K562 (cell line): ENCODE measurements at regions not wholly inside any gene's neighbourhood (a gene's known extent, or its start where the extent isn't known, plus 50 kb on each side); places are given as distances from the start of the nearest gene placed in this dataset.

Experiments used
- ATAC-seq: fragments of 200-7000 bp; cut with Tn5 transposase; 3 replicates; pipeline ENCODE4 v1.9.1; 2020; ENCODE audit warnings: moderate library complexity
- BruUV-seq: library from RNA; stranded (reverse); fragments of 400-500 nt; replicated peaks from 2 replicates; lab custom pipeline; 2021; lab: Mats Ljungman, UMichigan
- CTCF ChIA-PET: fragments of 300-600 bp; formaldehyde crosslinking; extraction: SDS; loops from one replicate; lab custom pipeline; 2021; ENCODE audit warnings: low intra/inter-chr PET ratio; lab: Yijun Ruan, JAX
- POLR2A ChIA-PET: fragments of 300-600, 350-650 bp; sonication (Branson Sonifier 250); formaldehyde crosslinking; extraction: SDS; loops from one replicate; lab custom pipeline; 2021; ENCODE audit warnings: antibody characterized with exemption, inconsistent platforms; lab: Yijun Ruan, JAX
- DNase-seq, 4 experiments: peaks; one replicate each; pipeline versions ENCODE4 v3.0.0 to v3.0.0-alpha.2; 2011 to 2018; ENCODE audit warnings: low spot score in 3 of 4, mixed read lengths in 3 of 4; ENCODE audit errors: extremely low read depth in 1 of 4
- FAIRE-seq: peaks from 2 replicates; lab custom pipeline; 2011; peaks lifted over from hg19 to GRCh38; lab: Jason Lieb, UNC
- H2AFZ ChIP-seq: 2 replicates; pipeline ENCODE4 v1.6.0; 2011; ENCODE audit warnings: low read depth, low read length, control low read depth, inconsistent platforms
- H3K27ac ChIP-seq: fragments of 200-600 bp; 3 replicates; pipeline ENCODE4 v1.8.0; 2011; ENCODE audit warnings: low read depth, mild to moderate bottlenecking, control low read depth, inconsistent platforms, low read length, moderate library complexity, mixed read lengths; ENCODE audit errors: extremely low read depth
- H3K27me3 ChIP-seq, 2 experiments: fragments of 300-600 bp in 1 of 2; 2 replicates in 1 of 2; 3 replicates in 1 of 2; pipeline versions ENCODE4 v1.6.0 to v1.8.0; 2011; ENCODE audit warnings: inconsistent platforms in 2 of 2, low read length in 2 of 2, mild to moderate bottlenecking in 1 of 2, mixed read lengths in 1 of 2, moderate library complexity in 1 of 2; ENCODE audit not compliant: control insufficient read depth in 2 of 2, insufficient read depth in 2 of 2
- H3K36me3 ChIP-seq: fragments of 300-600 bp; 3 replicates; pipeline ENCODE4 v1.8.0; 2011; ENCODE audit warnings: mild to moderate bottlenecking, low read length, inconsistent platforms; ENCODE audit not compliant: control insufficient read depth, insufficient read depth
- H3K4me1 ChIP-seq, 2 experiments: fragments of 200-600 bp in 1 of 2; replicated peaks in 1 of 2; 2 replicates in 1 of 2; 3 replicates in 1 of 2; pipeline versions ENCODE4 v1.5.1 to v1.8.0; 2011; ENCODE audit warnings: inconsistent platforms in 2 of 2, low read length in 2 of 2, mild to moderate bottlenecking in 1 of 2, mixed read lengths in 1 of 2, moderate library complexity in 1 of 2; ENCODE audit not compliant: control insufficient read depth in 2 of 2, insufficient read depth in 2 of 2
- H3K4me2 ChIP-seq: 2 replicates; pipeline ENCODE4 v1.6.1; 2011; ENCODE audit warnings: low read length, control low read depth, inconsistent platforms, mixed read lengths; ENCODE audit not compliant: insufficient read depth
- H3K4me3 ChIP-seq: fragments of 200-600 bp; sonication (generic), shearing (Covaris generic); 2 replicates; pipeline ENCODE4 v1.5.1; 2016; ENCODE audit warnings: control low read depth, inconsistent platforms
- H3K79me2 ChIP-seq: fragments of 200-600 bp; 3 replicates; pipeline ENCODE4 v1.8.0; 2011; ENCODE audit warnings: low read length, inconsistent platforms; ENCODE audit not compliant: control insufficient read depth, insufficient read depth
- H3K9ac ChIP-seq, 2 experiments: 2 replicates each; pipeline versions ENCODE4 v1.6.0 to v1.6.1; 2011; ENCODE audit warnings: low read depth in 2 of 2, low read length in 2 of 2, control low read depth in 1 of 2, inconsistent platforms in 1 of 2, mild to moderate bottlenecking in 1 of 2, mixed read lengths in 1 of 2; ENCODE audit not compliant: insufficient read depth in 1 of 2
- H3K9me1 ChIP-seq: one replicate; pipeline ENCODE4 v1.6.0; 2011; ENCODE audit warnings: inconsistent platforms, mild to moderate bottlenecking, low read length, moderate library complexity; ENCODE audit not compliant: control insufficient read depth, insufficient read depth
- H3K9me3 ChIP-seq: replicated peaks from 2 replicates; pipeline ENCODE4 v1.5.1; 2011; ENCODE audit warnings: low read depth, low read length, inconsistent platforms; ENCODE audit not compliant: control insufficient read depth, insufficient read depth
- H4K20me1 ChIP-seq: replicated peaks from 2 replicates; pipeline ENCODE4 v1.6.1; 2011; ENCODE audit warnings: low read length, inconsistent platforms, mixed read lengths; ENCODE audit not compliant: control insufficient read depth, insufficient read depth
- ATF7 ChIP-seq: fragments of 450-650 bp; IDR thresholded peaks from 2 replicates; pipeline ENCODE4 v1.7.1; 2014; ENCODE audit warnings: mild to moderate bottlenecking, moderate library complexity
- BACH1 ChIP-seq: fragments of 200-800 bp; sonication (Bioruptor generic); IDR thresholded peaks from 2 replicates; pipeline ENCODE4 v1.6.1; 2016; ENCODE audit warnings: missing genetic modification characterization, missing compliant biosample characterization
- CBFA2T2 ChIP-seq: fragments of 450-650 bp; conservative IDR thresholded peaks from 2 replicates; pipeline ENCODE4 v1.6.1; 2017; ENCODE audit warnings: mild to moderate bottlenecking
- CBFA2T3 ChIP-seq: fragments of 450-650 bp; IDR thresholded peaks from 2 replicates; pipeline ENCODE4 v1.6.1; 2017
- CTBP1 ChIP-seq: fragments of 450-650 bp; IDR thresholded peaks from 2 replicates; pipeline ENCODE4 v1.6.1; 2016; ENCODE audit warnings: borderline replicate concordance
- EP300 ChIP-seq: IDR thresholded peaks from 2 replicates; pipeline ENCODE4 v1.6.1; 2012; ENCODE audit warnings: low read length, improper control_type of control experiment
- KLF16 ChIP-seq: IDR thresholded peaks from 2 replicates; pipeline ENCODE4 v1.6.1; 2016; ENCODE audit warnings: antibody characterized with exemption
- NFIC ChIP-seq: fragments of 450-650 bp; IDR thresholded peaks from 2 replicates; pipeline ENCODE4 v1.6.1; 2017; ENCODE audit warnings: mild to moderate bottlenecking, inconsistent platforms
- PRMT5 ChIP-seq: sonication (generic); formaldehyde crosslinking; IDR thresholded peaks from 2 replicates; pipeline ENCODE4 v1.5.0; 2020; ENCODE audit warnings: missing genetic modification reagents
- TEAD1 ChIP-seq, 2 experiments: fragments of 450-650 bp in 1 of 2; sonication (generic) in 1 of 2; formaldehyde crosslinking; IDR thresholded peaks; 2 replicates each; pipeline versions ENCODE4 v1.4.0 to v1.8.0; 2020 to 2022; ENCODE audit warnings: mild to moderate bottlenecking in 2 of 2, missing genetic modification reagents in 1 of 2
- TEAD4 ChIP-seq, 2 experiments: sonication (generic) in 1 of 2; formaldehyde crosslinking in 1 of 2; IDR thresholded peaks; 2 replicates each; pipeline versions ENCODE4 v1.6.1 to v1.8.0; 2012 to 2022; ENCODE audit warnings: borderline replicate concordance in 1 of 2, inconsistent platforms in 1 of 2, low read length in 1 of 2, mild to moderate bottlenecking in 1 of 2, missing genetic modification reagents in 1 of 2
- ZFP1 ChIP-seq: fragments of 450-650 bp; formaldehyde crosslinking; IDR thresholded peaks from 2 replicates; pipeline ENCODE4 v1.4.0; 2020; ENCODE audit warnings: mild to moderate bottlenecking, mixed read lengths
- WGBS: fragments of 100-300 bp; shearing (Covaris generic); methylation state at CpG from one replicate; pipeline ENCODE4 v1.1.6; 2016; ENCODE audit warnings: low coverage, mixed read lengths; ENCODE audit not compliant: insufficient coverage; ENCODE audit errors: missing lambda C conversion rate; 5-methylcytosine and 5-hydroxymethylcytosine counted together
- in situ Hi-C: fragments of 300-500 bp; cut with MboI; formaldehyde crosslinking; loops from 4 replicates; pipeline ENCODE4 v1.15.0; 2018; ENCODE audit warnings: inconsistent platforms, mixed read lengths
- intact Hi-C: fragments of 100-400 bp; cut with micrococcal nuclease; formaldehyde crosslinking; loops from 2 replicates; pipeline ENCODE4 v1.14.2; 2022
- TF ChIP-seq, protein P1 (sequence below): fragments of 450-650 bp; IDR thresholded peaks from 2 replicates; pipeline ENCODE4 v1.7.1; 2018; ENCODE audit warnings: mild to moderate bottlenecking, low read depth; ENCODE audit not compliant: partially characterized antibody
- TF ChIP-seq, protein P2 (sequence below): fragments of 250-450 bp; sonication (Bioruptor Pico); IDR thresholded peaks from 2 replicates; pipeline ENCODE4 v1.4.0; 2020

DNA sequence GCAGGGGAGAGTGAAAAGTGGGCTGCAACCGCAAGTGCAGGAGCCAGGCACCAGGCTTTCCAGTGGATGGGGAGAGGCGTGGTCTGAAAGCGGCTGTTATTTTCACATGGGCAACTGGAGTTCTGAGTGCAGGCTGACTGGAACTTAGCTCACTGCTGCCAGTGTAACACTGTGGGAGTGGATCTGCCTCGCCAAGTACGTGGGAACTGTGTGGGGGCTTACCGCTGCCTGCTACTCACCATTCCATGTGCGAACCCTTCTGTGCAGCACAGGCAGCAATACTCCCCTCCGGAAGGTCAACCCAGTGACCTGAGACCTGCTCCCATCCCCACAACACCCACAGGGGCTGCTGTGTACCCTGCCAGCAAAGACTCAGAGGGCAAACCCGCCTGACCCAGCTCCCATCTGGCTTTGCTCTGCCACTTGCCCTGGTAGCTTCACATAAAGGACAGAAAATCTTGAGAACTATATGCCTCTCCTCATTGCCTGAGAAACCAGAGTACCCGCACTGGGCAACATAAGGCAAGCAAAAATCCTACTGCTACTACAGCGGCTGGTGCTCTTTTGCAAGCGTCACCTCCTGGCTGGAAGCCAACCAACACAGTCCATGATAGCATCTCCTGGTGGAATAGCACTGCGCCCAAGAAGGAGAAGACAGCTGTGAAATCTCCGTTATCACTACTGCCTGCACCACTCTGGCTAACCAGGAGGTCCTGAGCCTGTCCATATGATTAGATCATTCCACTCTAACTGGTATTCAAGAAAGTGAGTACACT, 54.4 kb upstream of the SIRPG start:
- no peaks in the 10 kb centered on the region; the same call in 1 of the 2 replicates for H4K20me1 ChIP-seq
- H3K4me3 ChIP-seq, result no peak overlapping the region
- intact Hi-C loops, result no loop called here
- H3K27ac ChIP-seq, result no peak overlapping the region
- FAIRE-seq (no peak), ATAC-seq (peak; percentile 43; the same call in 1 of the 3 replicates), DNase-seq (peak in 1 of 4 experiments; percentile 36)
- no peak overlapping the region for H3K4me2 ChIP-seq
- CTCF ChIA-PET, result no interaction called here
- 3% methylated on average over 11 of the region's 14 CpGs for WGBS
- H3K9ac ChIP-seq, result no peak overlapping the region
- no TSS peak for BruUV-seq
- no peaks in the 10 kb centered on the region for H3K9me3 ChIP-seq
- H2AFZ ChIP-seq, result no peak overlapping the region
- no peaks in the 10 kb centered on the region for H3K36me3 ChIP-seq
- H3K9me1 ChIP-seq, result no peaks in the 10 kb centered on the region
- H3K27me3 ChIP-seq, result peaks cover 0 to 12% of the 10 kb centered on the region in 2 experiments; a peak in 2 of 5 replicates
- H3K79me2 ChIP-seq, result no peaks in the 10 kb centered on the region
- POLR2A ChIA-PET, result no interaction called here
- in situ Hi-C loops, result no loop called here
- peaks cover 0 to 14% of the 10 kb centered on the region in 2 experiments; a peak in 3 of 5 replicates for H3K4me1 ChIP-seq
- TF ChIP-seq, protein P1, sequence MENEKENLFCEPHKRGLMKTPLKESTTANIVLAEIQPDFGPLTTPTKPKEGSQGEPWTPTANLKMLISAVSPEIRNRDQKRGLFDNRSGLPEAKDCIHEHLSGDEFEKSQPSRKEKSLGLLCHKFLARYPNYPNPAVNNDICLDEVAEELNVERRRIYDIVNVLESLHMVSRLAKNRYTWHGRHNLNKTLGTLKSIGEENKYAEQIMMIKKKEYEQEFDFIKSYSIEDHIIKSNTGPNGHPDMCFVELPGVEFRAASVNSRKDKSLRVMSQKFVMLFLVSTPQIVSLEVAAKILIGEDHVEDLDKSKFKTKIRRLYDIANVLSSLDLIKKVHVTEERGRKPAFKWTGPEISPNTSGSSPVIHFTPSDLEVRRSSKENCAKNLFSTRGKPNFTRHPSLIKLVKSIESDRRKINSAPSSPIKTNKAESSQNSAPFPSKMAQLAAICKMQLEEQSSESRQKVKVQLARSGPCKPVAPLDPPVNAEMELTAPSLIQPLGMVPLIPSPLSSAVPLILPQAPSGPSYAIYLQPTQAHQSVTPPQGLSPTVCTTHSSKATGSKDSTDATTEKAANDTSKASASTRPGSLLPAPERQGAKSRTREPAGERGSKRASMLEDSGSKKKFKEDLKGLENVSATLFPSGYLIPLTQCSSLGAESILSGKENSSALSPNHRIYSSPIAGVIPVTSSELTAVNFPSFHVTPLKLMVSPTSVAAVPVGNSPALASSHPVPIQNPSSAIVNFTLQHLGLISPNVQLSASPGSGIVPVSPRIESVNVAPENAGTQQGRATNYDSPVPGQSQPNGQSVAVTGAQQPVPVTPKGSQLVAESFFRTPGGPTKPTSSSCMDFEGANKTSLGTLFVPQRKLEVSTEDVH, result no peak
- TF ChIP-seq TEAD1 (CRISPR knock-in tag; IDR thresholded peaks at IDR 0.05) (0 out of 4 replicates have a peak, but pooled peaks of 1 of the 2 experiments have one; percentile 12), CTBP1 (peak; percentile 25; the same call in 1 of the 2 replicates), CBFA2T3 (peak; percentile 36; the same call in 1 of the 2 replicates), BACH1 (tag) (no peak), ATF7 (0 out of 2 replicates have a peak, but pooled peaks have one; percentile 23), CBFA2T2 (peak; percentile 20; the same call in 1 of the 2 replicates), PRMT5 (CRISPR knock-in tag) (no peak), EP300 (no peak), NFIC (peak; percentile 80), TEAD4 (IDR thresholded peaks at IDR 0.05; ENCODE audit: low read length) (peak; percentile 37; the same call in 1 of the 2 replicates), TEAD4 (CRISPR knock-in tag; IDR thresholded peaks at IDR 0.05; ENCODE audit: borderline replicate concordance) (no peak), ZFP1 (no peak), KLF16 (peak; percentile 12; the same call in 1 of the 2 replicates)
- TF ChIP-seq, protein P2, sequence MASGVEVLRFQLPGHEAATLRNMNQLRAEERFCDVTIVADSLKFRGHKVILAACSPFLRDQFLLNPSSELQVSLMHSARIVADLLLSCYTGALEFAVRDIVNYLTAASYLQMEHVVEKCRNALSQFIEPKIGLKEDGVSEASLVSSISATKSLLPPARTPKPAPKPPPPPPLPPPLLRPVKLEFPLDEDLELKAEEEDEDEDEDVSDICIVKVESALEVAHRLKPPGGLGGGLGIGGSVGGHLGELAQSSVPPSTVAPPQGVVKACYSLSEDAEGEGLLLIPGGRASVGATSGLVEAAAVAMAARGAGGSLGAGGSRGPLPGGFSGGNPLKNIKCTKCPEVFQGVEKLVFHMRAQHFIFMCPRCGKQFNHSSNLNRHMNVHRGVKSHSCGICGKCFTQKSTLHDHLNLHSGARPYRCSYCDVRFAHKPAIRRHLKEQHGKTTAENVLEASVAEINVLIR (CRISPR knock-in tag), result no peak
- TF ChIP-seq, all 486 proteins: peak for 8
